D721Med (cell line): ENCODE measurements at regions not wholly inside any gene's neighbourhood (a gene's known extent, or its start where the extent isn't known, plus 50 kb on each side); places are given as distances from the start of the nearest gene placed in this dataset.

Experiments used
- DNase-seq: peaks from one replicate; pipeline ENCODE4 v3.0.0; 2011; ENCODE audit warnings: low spot score; ENCODE audit not compliant: insufficient read length
- FAIRE-seq: peaks from 2 replicates; lab custom pipeline; 2011; peaks lifted over from hg19 to GRCh38; lab: Jason Lieb, UNC
- TF ChIP-seq, protein P1 (sequence below): IDR thresholded peaks from 2 replicates; pipeline ENCODE4 v1.5.1; 2012; ENCODE audit warnings: mild to moderate bottlenecking, control low read depth; ENCODE audit not compliant: insufficient read depth; ENCODE audit errors: missing control alignments

DNA sequence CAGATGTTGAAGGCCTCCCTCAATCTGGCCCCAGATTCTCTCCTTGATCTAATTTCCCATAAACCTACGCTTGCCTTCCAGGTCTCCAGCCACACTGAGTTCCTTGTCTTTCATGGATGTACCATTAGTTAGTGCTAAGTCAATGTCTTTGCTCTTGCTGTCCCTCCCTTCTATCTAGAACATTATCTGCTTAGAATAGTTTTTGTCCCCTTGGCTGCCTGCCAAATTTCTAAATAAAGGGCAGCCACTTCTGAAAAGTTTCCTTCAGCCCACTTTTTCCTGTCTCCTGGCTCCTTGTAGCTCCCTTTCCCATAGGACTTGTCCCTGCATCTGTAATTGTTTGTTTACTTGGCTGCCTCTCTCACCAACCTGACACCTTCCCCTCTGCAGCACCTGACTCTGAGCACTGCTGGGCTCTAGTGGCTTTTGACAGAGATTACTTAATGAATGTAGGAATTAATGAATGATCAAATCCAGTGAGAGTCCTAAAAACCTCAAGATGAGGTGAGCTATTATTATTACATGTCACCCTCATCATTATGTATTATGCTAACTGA lies 58.3 kb downstream of the CXCL12 start:
- no peak for FAIRE-seq
- TF ChIP-seq, protein P1, sequence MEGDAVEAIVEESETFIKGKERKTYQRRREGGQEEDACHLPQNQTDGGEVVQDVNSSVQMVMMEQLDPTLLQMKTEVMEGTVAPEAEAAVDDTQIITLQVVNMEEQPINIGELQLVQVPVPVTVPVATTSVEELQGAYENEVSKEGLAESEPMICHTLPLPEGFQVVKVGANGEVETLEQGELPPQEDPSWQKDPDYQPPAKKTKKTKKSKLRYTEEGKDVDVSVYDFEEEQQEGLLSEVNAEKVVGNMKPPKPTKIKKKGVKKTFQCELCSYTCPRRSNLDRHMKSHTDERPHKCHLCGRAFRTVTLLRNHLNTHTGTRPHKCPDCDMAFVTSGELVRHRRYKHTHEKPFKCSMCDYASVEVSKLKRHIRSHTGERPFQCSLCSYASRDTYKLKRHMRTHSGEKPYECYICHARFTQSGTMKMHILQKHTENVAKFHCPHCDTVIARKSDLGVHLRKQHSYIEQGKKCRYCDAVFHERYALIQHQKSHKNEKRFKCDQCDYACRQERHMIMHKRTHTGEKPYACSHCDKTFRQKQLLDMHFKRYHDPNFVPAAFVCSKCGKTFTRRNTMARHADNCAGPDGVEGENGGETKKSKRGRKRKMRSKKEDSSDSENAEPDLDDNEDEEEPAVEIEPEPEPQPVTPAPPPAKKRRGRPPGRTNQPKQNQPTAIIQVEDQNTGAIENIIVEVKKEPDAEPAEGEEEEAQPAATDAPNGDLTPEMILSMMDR: no peak
- no peak for DNase-seq

DNA sequence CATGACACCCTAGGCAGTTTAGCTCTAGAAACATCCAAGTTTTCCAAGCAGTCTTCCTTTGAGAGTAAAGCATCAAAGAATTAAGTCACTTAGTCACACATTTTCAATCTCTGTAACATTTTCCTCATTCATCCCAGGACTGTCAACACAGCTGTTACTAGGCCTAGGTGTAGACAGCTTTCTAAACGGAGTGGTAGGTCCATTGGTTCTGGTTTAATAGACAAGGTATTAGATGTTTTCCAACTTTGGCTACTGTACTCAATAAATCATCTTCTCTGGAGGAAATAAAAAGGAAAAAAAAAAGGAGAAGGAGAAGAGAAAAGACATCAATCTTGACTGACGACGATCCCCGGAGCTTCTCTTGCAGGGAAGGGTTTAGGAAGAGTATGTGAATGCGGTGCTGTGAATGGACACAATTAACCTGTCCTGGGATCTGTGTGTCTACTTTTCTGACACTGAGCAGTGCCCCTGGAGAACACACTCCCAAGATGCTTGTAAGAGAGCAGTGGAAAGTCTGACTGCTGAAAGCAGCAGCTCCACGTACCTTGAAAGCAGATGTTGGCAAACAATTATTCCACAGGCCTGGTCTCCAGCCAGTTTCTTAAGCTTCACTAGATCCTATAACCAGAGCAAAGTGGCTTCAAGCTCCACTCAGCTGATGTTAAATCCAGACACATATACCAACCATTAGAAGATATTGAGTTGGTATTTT lies 59.1 kb downstream of the CXCL12 start:
- TF ChIP-seq, protein P1: no peak
- no peak for DNase-seq
- FAIRE-seq: no peak

DNA sequence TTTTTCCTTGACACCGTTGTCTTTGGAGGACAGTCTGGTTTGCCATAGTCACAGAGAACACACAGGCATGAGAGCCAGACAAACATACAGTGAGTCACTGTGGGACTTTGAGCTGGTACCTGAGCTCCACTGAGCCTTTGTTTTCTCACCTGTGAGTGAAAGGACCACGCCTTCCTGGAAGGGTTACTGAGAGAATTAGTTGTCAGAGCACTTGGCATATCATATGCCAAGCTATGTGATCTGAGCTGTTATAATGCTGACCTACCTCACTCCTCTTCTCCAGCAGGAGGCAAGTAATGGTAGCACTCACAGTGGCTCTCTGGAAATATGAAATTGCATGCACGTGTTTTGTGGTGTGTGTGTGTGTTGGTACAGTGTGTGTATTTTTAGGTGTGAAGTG lies 59.7 kb downstream of the CXCL12 start:
- TF ChIP-seq, protein P1: no peak
- DNase-seq (no peak), FAIRE-seq (no peak)

DNA sequence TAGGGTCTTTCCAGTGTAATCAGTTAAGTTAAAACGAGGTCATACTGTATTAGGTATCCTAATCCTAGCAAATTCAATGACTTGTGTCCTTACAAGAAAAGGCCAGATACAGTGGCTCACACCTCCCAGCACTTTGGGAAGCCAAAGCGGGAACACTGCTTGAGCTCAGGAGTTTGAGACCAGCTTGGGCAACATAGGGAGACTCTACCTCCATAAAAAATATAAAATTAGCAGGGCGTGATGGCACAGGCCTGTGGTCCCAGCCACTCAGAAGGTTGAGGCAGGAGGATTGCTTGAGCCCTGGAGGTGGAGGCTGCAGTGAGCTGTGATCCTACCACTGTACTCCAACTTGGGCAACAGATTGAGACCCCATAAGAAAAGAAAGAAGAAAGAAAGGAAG lies 61.1 kb downstream of the CXCL12 start:
- DNase-seq (no peak), FAIRE-seq (no peak)
- TF ChIP-seq, protein P1: no peak

DNA sequence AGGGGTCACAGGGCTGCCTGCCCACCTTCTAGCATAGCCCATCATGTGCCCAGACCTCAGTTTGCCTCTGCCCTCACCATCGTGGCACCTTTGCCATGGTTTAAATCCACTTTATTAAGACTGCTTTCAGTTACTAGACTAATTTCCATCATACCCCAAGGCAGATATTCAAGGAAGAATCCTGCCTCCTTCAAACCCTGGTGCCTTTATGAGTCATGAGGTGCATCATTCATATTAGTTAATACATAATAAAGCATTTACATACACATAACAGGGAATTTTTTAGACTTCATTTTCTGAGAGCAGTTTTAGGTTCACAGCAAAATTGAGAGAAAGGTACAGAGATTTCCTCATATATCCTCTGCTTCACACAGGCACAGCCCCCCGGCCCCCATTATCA lies 62.8 kb downstream of the CXCL12 start:
- TF ChIP-seq, protein P1: no peak
- FAIRE-seq (no peak), DNase-seq (no peak)

DNA sequence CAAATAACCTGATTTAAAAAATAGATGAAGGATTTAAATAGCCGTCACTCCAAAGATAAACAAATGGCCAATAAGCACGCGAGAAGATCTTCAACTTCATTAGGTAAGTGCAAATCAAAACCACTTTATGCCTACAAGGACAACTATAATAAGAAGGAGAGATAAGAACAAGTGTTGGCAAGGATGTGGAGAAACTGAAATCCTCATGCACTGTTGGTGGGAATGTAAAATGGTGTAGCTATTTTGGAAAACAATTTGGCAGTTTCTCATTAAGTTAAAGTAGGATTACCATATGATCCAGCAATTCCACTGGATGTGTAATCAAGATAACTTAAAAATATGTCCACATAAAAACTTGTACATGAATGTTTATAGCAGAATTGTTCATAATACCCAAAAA lies 64.1 kb downstream of the CXCL12 start:
- TF ChIP-seq, protein P1: no peak
- FAIRE-seq (no peak), DNase-seq (no peak)

DNA sequence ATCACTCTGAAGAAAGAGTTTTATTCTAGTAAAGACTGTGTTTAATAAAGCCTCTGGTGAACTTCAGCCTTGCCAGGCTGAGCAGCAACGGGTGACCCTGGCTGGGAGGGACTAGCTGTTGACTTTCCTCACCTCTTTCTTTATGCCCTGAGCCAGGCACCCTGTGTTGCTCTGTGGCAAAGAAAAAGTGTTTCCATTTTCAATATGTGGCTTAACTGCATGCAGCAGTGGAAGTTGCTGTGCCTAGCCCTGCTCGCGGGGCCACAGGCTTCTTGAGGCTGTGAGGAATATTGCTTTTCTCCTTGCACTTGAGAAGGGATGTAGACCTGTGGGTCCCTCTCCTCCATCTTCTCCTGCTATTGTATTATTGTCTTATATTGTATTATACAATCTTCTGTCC lies 67.0 kb downstream of the CXCL12 start:
- DNase-seq (no peak), FAIRE-seq (no peak)
- TF ChIP-seq, protein P1: no peak
